GM19467 (cell line): ENCODE measurements at regions not wholly inside any gene's neighbourhood (a gene's known extent, or its start where the extent isn't known, plus 50 kb on each side); places are given as distances from the start of the nearest gene placed in this dataset.
"Not testable (repeated sequence)": the region's sequence is repeated elsewhere in the genome, so short reads cannot be mapped to it uniquely, and the experiment has no call there.

Source experiments
- ATAC-seq: cut with Tn5 transposase; IDR thresholded peaks from one replicate; pipeline ENCODE4 v1.9.1; 2021; ENCODE audit warnings: mild to moderate bottlenecking, moderate library complexity; ENCODE audit not compliant: unreplicated experiment

DNA sequence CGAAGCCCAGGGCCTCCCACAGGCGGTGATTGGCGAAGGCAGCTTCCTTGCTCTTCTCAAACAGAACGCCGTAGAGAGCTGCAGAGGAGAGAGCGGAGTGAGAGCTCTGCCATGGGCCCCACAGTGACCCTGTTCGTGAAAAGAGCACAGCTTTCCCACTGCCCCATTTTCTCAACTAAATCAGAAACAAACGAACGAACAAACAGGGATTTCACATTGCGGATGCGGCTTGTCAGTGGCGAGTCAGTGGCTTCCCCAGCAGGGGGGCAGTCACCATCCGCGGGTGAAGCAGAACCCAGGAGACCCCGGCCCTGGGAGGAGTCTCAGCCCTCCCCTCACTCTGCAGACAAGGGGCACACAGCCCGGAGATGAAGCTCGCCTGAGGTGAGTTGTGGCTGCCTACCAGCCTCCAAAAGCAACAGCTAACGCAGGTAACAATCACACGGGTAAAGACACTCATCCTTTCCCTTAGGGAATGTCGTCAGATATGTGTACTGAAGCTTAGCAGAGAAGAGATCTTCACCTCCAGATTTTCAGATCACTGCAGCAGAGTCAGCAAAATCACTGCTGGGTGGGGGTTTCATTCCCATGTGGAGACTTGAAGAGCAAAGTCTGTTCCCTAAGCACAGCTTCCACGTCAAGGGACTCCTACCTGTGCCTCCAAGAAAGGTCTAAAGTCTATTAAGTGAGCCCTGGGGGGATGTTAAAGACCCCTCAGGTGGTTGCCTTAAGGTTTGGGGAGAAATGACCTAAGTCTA lies 51.2 kb upstream of the GPR31 start:
- ATAC-seq, result no peak

DNA sequence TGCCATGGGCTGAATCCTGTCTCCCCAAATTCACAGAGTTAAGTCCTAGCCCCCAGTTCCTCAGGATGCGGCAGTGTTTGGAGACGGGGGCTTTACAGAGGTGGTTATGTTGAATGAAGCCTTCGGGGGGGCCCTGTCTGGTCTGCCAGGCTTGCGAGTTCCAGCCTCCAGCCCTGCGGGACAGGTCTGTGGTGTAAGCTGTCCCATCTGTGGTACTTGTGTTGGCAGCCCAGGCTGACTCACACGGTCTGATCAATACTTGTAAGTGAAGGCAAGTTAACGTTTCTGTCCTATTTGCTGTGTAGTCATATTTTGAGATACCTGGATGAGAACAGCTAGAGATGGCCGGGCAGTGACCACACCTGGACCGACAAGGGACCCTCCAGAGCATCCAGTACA lies 51.8 kb upstream of the GPR31 start:
- no peak for ATAC-seq

DNA sequence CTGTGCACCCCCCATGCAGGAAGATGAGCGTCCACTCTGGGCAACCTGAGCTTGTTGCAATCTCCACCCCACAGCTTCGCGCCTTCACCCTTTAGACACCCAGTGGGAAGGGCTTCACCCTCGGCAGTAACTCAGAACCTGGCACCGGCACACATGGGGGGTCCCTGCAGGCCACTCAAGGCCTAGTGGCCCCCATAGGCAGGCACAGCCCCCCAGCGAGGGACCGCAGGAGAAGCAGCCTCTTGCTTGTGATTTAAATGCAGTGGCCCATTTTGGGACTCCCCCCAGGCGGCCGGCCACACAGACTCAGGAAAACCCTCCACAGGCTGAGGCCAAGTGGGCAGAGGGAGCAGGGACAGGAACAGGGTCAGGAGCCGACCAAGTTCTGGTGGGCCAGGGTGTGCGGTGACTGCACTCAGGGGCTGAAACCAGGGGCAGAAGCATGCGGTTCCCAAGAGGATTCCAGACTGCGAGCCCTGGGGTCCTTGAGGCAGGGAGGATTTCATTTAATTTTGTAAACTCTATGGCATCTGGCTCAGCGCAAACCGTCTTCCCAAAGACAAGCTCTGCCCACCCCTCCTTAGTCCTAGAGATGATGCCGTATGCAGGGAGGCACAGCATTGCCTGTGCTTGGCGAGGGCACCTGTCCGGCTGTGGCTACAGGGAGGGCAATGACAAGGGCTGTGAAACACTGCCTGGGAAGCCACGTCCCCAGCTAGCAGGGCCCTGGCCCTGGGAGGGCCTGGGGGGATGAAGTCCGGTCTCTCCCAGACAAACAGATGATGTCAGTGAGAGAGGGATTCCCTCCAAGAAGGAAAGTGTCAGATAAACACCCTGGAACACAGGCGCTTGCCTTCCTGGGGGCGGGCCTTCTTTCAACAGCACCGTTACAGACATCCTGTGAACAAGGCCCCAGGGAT lies 52.9 kb upstream of the GPR31 start:
- ATAC-seq, result no peak

DNA sequence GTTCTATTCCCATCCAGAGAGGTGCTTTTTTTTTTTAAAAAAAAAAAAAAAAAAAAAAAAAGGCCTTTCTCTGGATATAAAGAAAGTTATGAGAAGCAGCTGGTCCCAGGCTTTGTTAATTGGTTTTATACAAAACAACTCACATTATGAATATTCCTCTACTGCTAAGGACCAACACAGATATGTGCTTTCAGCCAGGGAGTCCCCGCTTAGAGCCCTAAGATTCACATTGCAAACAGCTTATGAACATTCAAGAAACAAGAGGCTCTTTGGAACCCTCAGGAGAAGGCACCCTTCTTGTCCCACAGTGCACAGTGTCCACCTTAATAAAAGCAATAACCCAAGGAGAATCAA lies 53.5 kb upstream of the GPR31 start:
- no peak for ATAC-seq

DNA sequence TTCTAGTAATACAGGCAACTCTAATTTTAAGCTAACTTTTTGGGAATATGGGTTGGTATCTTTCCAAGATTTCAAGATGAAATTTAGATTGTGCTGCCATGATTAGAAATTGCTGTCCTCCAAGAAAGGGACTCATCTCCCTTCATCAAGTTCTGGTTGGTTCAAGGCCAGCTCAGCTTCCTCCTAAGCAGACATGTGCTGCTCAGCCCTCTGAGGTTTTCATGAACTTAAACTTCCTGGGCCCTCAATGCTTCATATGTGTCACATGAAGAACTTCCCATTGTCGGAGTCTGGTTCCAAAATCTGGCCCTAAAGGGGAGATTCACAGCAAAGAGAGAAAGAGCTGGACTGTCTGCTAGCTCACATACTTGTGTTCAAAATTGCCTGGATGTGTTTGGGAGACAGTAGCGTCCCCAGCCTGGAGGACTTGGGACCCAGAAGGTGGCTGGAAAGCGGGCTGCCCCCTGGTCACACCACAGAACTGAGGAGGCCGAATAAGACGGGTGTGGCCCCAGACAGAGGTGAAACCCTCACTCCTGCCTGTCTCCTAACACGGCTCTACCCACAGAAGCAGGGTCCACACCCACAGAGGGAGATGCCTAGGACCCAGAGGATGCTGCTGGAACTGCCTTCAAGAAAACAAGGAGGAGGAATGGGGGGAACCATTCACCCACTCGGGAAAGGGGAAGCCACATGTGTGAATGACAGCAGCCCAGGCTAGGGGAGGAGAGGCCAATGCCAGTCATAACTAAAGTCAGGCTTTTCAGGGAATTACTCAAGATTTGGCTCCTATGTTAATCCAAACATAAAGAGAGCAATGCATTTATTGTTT lies 54.3 kb upstream of the GPR31 start:
- no peak for ATAC-seq

DNA sequence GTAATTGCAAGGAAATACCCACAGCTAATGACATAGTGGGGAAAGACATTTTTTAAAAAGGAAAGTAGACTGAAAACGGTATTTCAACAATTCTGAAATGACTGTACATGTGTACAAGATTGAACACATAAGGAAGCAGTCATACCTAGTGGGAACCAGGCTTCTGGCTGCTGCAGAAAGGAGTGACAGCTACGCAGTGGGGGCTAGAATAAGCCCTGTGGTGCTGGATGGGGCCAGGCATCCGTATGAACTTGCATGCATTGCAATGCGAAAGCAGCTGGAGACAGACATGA lies 54.9 kb upstream of the GPR31 start:
- ATAC-seq, result peak; percentile 63

DNA sequence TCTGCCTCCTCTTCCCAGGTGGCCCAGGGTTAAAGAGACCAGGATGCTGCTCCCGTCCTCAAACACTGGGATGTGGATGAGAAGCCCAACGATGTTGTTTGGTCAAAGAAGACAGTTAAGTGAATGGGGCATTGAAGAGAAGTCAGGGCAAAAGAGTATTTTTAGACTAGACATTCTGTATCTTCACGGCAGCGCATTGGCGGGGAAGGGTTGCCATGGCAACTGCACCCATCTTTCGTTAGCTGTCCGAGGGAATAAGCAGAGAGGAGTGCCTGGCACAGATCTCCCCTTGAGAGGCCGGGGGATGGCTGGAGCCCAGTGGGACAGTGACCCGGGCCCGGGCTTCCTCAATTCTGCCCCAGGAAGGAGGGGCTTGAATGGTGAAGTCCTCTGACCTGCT lies 56.4 kb upstream of the GPR31 start:
- no peak for ATAC-seq

DNA sequence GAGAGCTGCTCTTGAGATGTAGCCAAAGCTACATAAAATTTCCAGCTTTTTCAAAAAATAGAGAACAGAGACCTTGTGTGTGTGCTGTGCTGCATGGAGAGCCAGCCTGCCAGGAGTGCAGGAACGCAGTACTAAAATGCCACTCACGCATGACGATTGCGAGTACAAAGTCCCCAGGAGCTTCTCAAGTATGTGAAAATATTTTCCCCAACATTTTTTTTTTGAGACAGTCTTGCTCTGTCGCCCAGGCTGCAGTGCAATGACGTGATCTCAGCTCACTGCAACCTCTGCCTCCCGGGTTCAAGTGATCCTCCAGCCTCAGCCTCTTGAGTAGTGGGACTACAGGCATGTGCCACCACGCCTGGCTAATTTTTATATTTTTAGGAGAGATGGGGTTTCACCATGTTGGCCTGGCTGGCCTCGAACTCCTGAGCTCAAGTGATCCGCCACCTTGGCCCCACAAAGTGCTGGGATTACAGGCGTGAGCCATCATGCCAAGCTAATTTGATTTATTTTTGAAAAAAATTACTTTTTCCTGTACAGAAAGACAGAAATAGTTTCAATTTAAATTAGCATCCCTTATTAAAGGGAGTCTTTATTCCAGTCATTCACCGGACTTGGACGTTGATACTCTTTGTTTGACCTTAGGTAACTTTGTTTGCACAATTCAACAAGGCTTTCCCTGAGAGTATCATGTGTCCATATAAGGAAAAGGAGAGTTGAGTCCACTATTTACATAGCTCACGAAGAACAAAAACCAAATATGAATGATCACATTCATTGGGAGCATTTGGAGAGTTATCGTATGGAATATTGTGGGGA lies 57.9 kb upstream of the GPR31 start:
- ATAC-seq, result not testable (repeated sequence)

DNA sequence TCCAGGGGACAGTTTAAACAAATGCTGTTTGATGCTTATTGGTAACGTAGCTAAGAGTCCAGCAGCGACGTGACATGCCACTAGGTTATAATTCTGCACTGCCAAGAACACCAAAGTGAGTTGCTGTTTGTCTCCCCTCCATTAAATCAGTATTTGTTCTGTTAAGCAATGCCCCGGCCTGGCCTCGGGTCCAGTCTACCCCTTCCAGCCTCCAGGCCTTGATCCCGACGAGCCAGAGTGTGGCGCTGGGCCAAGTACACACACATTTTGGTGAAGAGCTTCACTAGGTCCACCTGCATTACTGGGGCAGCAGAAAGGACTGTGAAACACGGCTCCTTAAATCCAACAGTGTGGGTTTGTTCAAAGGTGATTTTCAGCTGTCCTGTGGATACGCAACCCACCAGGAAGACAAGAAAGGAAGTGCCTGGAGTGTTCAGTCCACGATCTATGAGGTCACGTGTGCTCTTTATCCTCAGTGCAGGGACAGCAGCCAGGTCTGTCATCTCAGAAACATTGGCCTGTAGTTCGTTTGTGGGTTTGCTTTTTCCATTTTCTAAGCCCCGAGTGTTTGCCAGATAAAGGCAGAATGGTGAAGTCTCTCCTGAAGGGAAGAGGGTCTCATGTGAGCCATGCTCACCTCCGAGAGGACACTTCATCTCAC lies 58.7 kb upstream of the GPR31 start:
- not testable (repeated sequence) for ATAC-seq

DNA sequence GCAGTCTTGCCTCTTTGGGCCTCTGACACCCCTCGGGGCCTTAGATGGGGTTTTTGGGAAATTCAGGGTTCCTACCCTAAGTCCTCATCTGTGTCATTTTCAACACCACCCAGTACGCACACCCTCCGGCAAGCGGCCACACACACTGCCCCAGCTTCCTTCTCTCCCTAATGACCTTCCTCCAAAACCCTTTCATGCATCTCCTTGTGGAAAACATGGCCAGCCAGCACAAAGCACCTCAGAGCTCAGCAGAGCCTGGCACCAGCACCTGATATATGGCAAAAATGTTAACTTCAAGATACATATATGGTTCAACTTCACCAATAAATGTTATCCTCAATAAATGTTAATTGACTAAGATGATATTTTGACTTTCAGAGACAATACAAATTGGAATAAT lies 59.3 kb upstream of the GPR31 start:
- not testable (repeated sequence) for ATAC-seq

DNA sequence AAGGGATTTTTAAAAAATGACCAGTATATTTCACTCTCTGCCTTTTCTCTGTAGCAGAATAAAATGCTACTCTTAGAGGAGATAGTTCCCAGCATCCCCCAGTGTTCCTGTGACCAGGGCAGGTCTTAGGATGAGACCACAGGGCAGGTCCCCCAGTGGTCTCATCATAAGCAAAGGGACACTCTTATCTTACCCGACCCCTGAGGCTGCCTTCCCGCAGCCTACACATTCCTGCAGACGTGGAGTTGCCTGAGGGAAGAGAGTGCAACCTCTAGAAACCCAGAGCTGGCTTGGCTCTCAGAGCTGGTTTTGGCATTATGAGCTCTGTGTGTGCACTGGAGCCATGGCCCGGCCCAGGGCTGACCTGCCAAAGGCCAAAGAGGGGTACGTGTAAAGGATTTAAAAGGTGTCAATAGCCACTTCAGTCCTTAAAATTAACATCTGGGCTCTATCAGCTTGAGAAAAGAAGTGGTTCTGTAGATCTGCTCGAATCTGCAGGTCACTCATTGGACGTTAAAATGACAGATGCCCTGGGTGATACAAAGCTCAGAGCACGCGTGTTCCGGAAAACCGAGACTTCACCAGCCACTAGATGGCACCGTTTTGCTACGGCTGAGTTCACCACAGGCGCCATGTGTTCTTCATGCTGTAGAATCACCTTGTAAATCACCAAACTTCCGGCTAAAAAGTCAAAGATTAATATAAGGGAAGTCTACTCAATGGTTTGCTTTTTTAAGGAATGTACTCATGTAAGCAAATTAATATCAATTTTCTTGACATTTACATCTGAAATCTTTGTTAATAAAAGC lies 60.4 kb upstream of the GPR31 start:
- peak; percentile 90 for ATAC-seq

DNA sequence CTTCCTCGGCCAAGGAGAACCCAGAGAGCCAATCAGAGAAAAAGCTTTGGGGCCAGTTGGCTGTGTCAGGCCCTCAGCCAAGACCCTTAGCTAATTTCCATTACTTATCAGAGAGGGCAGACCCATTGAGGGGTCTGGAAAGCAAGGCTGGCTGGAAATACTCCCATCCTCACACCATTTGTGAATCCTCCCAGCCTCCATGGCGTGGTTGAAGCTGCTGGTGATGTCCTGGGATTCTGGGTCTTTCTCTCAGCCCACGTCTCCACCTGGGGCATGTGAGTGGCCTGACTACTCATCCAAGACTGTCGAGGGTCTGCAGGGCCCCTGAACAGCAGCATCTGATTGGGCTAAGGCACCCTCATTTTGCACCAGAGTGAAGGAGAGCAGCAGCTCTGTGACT lies 61.3 kb upstream of the GPR31 start:
- not testable (repeated sequence) for ATAC-seq

DNA sequence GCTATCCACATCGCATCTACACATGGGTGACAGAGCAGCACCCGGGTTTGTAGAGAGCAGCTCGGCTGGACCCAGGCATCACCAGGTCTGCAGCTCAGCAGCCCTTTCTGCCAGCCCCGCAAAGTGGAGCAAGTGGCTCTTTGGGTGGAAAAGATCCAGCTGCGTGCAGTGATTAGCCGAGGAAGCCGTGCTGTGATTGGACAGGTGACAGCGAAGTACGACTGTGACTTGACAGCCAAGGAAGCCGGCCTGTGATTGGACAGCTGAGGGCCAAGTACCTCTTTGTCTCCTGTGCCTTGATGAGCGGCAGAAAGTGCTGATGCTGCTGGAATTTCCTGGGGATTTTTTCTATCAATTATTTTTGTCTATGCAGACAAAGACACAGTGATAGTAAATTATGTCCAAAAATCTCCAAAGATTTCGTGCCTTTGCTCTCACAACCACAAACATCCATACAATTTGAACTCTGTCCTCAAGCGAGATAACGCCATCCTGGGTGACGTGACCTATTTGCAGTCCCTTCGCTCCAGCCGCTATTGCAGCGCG lies 62.3 kb upstream of the GPR31 start:
- ATAC-seq, result no peak

DNA sequence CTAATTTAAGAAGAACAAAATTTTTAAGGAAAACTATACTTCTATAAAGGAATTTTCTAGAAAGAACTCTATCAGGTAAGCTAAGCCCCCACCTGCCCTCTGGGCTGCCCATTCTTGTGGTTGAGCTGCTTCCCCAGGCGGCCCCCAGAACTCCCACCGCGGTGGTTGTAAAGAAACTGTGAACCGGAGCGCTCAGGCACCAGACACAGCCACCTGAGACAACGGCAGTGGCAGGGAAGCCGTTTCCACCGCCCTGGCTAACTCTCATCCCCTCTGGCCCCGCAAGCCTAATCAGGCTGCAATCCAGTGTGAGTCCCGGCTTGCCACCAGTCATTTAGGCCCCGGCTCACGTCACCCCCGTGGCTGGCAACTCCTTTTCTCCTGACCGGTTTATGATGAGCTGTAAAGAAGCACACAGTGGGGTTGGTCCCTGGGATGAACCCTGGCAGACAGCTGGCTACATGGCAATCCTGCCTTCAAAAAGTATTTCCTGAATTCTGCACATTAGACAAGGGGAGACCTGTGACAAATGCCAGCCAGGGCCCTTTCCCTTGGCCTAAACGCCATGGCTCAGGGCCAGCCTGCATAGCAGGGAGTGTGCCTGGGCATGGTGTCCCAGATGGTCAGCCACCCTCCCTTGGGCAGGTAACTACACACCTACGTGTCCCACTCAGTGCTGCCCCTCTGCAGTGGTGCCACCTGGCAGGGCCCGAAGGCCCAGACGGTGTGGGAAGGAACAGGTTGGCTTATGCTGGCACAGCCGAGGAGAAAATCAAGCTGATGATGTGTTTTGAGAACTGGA lies 63.8 kb upstream of the GPR31 start:
- no peak for ATAC-seq

DNA sequence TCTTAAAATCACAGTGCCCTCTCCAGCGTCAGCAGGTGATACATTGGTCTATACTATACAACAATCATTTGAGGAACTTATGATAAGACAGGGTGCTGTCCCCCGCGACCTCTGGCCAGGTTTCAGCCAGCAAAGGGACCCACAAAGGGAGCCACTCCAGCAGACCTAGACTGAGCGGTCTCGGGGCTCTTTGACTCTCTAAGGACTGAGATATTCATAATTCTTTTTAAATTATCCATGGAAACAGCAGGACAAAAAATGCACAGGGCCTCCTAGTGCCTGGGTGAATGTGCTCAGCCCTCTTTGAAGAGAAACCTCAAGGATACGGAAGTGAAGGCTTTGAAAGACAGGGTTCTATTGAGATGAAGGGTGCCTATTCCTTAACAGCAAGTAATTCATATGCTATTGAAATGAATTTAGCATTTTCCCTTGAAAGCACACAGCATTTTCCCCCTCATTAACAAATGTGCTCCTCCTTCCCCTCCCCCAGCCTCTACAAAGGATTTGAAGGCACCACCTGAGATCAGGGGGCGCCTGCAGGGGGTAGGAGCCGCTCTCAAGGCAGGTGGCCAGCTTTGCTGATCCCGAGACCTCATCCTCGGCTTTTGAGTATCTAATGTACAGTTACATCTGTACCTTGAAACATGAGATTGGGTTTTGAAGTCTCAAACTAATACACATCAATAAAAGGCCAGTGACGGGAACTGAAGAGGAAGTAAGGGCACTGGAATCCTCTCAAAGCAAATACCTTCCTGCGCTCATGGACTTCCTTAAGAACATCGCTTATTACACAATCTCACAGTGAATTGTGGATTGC lies 65.3 kb upstream of the UNC93A start:
- ATAC-seq, result not testable (repeated sequence)

DNA sequence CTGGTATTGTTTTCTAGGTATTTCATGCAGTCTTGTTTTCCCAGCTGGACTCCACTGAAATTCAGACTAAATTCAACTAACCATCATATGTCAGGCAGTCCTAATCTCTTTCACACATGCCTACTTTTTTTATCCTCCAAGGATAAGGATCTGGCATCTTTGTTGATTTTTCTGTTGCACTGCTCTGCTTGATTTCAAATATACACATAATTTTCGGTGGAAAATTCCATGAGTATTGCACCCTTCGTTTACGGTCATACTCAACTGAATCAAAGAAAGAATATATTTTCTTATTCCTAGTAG lies 64.8 kb upstream of the UNC93A start:
- ATAC-seq, result no peak

DNA sequence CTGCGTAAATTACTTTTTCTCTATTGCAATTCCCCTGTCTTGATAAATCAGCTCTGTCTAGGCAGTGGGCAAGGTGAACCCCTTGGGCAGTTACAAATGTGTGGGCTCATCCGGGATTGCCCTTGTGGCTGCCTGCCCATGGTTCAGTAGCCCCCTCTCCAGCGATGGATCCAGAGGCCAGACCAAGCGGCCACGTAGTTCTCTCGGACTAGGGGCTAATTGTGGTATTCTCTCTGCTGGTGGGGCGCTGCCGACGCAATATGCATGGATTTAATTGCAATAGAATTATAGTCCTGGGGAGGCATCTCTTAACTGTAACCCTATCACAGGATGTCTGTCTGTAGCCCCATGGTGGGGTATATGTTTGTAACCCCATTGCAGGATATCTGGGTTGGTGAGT lies 64.3 kb upstream of the UNC93A start:
- no peak for ATAC-seq

DNA sequence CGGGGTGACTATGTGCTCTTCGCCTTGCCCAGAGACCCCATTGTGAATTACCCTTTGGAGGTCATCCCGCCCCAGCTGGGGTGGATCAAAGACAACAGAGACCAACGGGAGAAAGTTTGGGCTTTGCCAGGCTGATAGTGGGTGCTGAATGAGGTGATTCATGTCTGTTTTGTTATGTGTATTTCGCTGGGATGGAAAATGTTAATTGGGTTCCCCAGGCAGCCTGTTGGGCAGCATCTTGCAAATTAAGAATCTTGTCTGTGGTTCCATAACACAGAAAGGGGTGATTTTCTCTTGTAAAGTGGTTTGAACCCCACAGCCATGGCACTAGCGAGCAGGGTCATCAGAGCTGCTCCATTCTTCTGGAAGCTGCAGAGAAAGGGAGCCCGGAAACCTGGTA lies 63.1 kb upstream of the UNC93A start:
- no peak for ATAC-seq
